ENCODE measurements at regions not wholly inside any gene's neighbourhood (a gene's known extent, or its start where the extent isn't known, plus 50 kb on each side); places are given as distances from the start of the nearest gene placed in this dataset.
A peak's percentile ranks its signal among the peaks of the same experiment; 100 is the strongest.

DNA sequence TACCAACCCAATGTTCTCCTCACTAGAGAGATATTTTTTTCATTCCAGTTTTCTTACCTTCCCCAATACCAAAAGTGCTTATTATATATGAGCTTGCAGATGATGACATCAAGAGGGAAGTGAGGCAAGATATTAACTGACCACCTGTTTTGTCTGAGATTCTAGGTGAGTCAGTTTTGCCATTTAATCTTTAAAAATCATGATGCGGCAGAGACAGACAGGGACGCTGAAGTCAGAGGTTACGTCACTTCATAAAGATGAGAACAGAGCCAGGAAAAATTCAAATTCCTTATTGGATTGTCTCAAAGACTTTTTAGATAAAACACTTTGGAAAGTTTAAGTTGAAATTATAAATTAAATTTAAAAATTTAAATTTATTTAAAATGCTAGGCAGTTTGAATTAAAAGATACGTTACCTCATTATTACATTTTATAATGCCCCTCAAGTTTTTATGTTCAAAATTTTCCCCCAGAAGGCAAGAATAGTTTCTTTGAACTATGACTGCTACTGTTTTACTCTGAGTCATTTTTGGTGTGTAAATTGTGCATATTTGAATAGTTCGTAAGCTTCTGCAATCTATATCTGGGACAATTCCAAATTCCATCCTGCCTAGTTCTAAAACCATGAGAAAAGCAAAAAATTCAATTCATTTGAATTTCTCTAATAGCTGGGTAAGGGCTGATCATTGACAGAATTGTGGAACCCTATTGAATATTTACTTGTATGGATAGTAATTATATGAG is 839.6 kb upstream of the GOT2 start:
- ATAC-seq (peak; percentile 89 to 94), FAIRE-seq (peak; percentile 81), DNase-seq (ENCODE audit: low read depth in 1 of 2, low spot score in 1 of 2) (peak; percentile 35 to 95)
- TF ChIP-seq CBX2 (IDR thresholded peaks at IDR 0.05; ENCODE audit: borderline replicate concordance, low read depth), result no peak
- TF ChIP-seq ATOH8 (CRISPR knock-in tag; IDR thresholded peaks at IDR 0.05; ENCODE audit: low read depth), result 0 out of 2 replicates have a peak, but pooled peaks have one; percentile 27
- TF ChIP-seq FOSL2 (IDR thresholded peaks at IDR 0.05), result peak; percentile 60
- peak; percentile 93 for TF ChIP-seq FOSL2 (CRISPR knock-in tag; IDR thresholded peaks at IDR 0.05)
- TF ChIP-seq MAZ (IDR thresholded peaks at IDR 0.05; ENCODE audit: borderline replicate concordance, low read depth, low read length), result no peak
- TF ChIP-seq JUNB (IDR thresholded peaks at IDR 0.05), result peak; percentile 94
- peak; percentile 83 to 85; a peak in 3 of 5 replicates for TF ChIP-seq JUN (IDR thresholded peaks at IDR 0.05)
- TF ChIP-seq SMC3 (IDR thresholded peaks at IDR 0.05), result peak; percentile 49
- no peak for TF ChIP-seq POLR2AphosphoS2 (conservative IDR thresholded peaks at IDR 0.05; ENCODE audit: low read length)
- no peak for TF ChIP-seq HOXB13 (CRISPR knock-in tag; IDR thresholded peaks at IDR 0.05; ENCODE audit: low read depth)
- TF ChIP-seq NFE2L2 (conservative IDR thresholded peaks at IDR 0.05; ENCODE audit: low read length), result peak; percentile 81
- peak; percentile 88 for TF ChIP-seq MAFK (IDR thresholded peaks at IDR 0.05; ENCODE audit: partially characterized antibody)
- no peak for TF ChIP-seq MYC (IDR thresholded peaks at IDR 0.05; ENCODE audit: borderline replicate concordance, low read length)
- TF ChIP-seq, protein P1, sequence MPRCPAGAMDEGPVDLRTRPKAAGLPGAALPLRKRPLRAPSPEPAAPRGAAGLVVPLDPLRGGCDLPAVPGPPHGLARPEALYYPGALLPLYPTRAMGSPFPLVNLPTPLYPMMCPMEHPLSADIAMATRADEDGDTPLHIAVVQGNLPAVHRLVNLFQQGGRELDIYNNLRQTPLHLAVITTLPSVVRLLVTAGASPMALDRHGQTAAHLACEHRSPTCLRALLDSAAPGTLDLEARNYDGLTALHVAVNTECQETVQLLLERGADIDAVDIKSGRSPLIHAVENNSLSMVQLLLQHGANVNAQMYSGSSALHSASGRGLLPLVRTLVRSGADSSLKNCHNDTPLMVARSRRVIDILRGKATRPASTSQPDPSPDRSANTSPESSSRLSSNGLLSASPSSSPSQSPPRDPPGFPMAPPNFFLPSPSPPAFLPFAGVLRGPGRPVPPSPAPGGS (IDR thresholded peaks at IDR 0.05), result peak; percentile 46; the same call in 1 of the 3 replicates
- peak; percentile 46 to 48; a peak in 4 of 5 replicates for TF ChIP-seq RAD21 (conservative IDR thresholded peaks at IDR 0.05 in 1 of 2, IDR thresholded peaks at IDR 0.05 in 1 of 2)
- TF ChIP-seq ZSCAN20 (CRISPR knock-in tag; IDR thresholded peaks at IDR 0.05), result no peak
- peak; percentile 78 for TF ChIP-seq GATA3 (IDR thresholded peaks at IDR 0.05; ENCODE audit: borderline replicate concordance)
- no peak for TF ChIP-seq RARB (CRISPR knock-in tag; IDR thresholded peaks at IDR 0.05)
- TF ChIP-seq, protein P2, sequence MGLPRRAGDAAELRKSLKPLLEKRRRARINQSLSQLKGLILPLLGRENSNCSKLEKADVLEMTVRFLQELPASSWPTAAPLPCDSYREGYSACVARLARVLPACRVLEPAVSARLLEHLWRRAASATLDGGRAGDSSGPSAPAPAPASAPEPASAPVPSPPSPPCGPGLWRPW (IDR thresholded peaks at IDR 0.05), result peak; percentile 86
- TF ChIP-seq CEBPB (IDR thresholded peaks at IDR 0.05), result peak; percentile 91 to 95
- TF ChIP-seq EP300 (IDR thresholded peaks at IDR 0.05), result peak; percentile 93 to 95; a peak in 4 of 5 replicates
- CTCF ChIA-PET, result interaction anchor here (0.5 to 0.7 kb wide), 2 partner anchors 26 to 309 kb away, joined by 3 read pairs; no protein-coding TSS in a partner anchor
- 3% methylated on average over 5 of the region's 5 CpGs for WGBS (ENCODE audit: missing lambda C conversion rate)
- Histone ChIP-seq H3K4me2 (peak overlapping the region; percentile 55), H3K9me3 (peaks cover 36% of the 10 kb centered on the region), H3K27ac (peak overlapping the region; percentile 89 to 94), H3K4me3 (no peak overlapping the region), H3K4me1 (peaks cover 23% of the 10 kb centered on the region)
- POLR2A ChIA-PET, result interaction anchor here (0.6 kb wide), 1 partner anchor 15 kb away, joined by 4 read pairs; no protein-coding TSS in a partner anchor

GRCh38 chr16:59567496-59567895 is 833.4 kb upstream of the GOT2 start:
- Histone ChIP-seq H3K27ac (peak overlapping the region in 1 of 2 experiments; percentile 28; a peak in 3 of 6 replicates), H3K4me2 (no peak overlapping the region), H3K9me3 (peaks cover 23% of the 10 kb centered on the region), H3K4me1 (peaks cover 2% of the 10 kb centered on the region; the same call in 1 of the 3 replicates), H3K4me3 (no peak overlapping the region)
- ChIA-PET POLR2A (no interaction called here), CTCF (no interaction called here)
- ATAC-seq (no peak), FAIRE-seq (no peak), DNase-seq (ENCODE audit: low read depth in 1 of 2, low spot score in 1 of 2) (no peak)
- WGBS (ENCODE audit: missing lambda C conversion rate), result 91% methylated on average over 5 of the region's 5 CpGs
- TF ChIP-seq, protein P3, sequence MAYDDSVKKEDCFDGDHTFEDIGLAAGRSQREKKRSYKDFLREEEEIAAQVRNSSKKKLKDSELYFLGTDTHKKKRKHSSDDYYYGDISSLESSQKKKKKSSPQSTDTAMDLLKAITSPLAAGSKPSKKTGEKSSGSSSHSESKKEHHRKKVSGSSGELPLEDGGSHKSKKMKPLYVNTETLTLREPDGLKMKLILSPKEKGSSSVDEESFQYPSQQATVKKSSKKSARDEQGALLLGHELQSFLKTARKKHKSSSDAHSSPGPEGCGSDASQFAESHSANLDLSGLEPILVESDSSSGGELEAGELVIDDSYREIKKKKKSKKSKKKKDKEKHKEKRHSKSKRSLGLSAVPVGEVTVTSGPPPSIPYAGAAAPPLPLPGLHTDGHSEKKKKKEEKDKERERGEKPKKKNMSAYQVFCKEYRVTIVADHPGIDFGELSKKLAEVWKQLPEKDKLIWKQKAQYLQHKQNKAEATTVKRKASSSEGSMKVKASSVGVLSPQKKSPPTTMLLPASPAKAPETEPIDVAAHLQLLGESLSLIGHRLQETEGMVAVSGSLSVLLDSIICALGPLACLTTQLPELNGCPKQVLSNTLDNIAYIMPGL (CRISPR knock-in tag; IDR thresholded peaks at IDR 0.05; ENCODE audit: borderline replicate concordance), result no peak
- TF ChIP-seq HEYL (CRISPR knock-in tag; IDR thresholded peaks at IDR 0.05), result no peak
- TF ChIP-seq, protein P1 (IDR thresholded peaks at IDR 0.05), result no peak
- TF ChIP-seq EP300 (IDR thresholded peaks at IDR 0.05), result no peak
- no peak for TF ChIP-seq ZSCAN20 (CRISPR knock-in tag; IDR thresholded peaks at IDR 0.05)
- TF ChIP-seq RAD21 (conservative IDR thresholded peaks at IDR 0.05 in 1 of 2, IDR thresholded peaks at IDR 0.05 in 1 of 2), result no peak
- TF ChIP-seq HOXB5 (CRISPR knock-in tag; IDR thresholded peaks at IDR 0.05), result no peak
- no peak for TF ChIP-seq HOXB13 (CRISPR knock-in tag; IDR thresholded peaks at IDR 0.05; ENCODE audit: low read depth)
- no peak for TF ChIP-seq KDM1A (IDR thresholded peaks at IDR 0.05; ENCODE audit: low read depth)
- no peak for TF ChIP-seq FOXS1 (CRISPR knock-in tag; IDR thresholded peaks at IDR 0.05)
- no peak for TF ChIP-seq JUN (IDR thresholded peaks at IDR 0.05)
- no peak for TF ChIP-seq TFCP2L1 (CRISPR knock-in tag; IDR thresholded peaks at IDR 0.05)
- TF ChIP-seq POLR2AphosphoS2 (conservative IDR thresholded peaks at IDR 0.05; ENCODE audit: low read length), result no peak
- TF ChIP-seq ZNF302 (CRISPR knock-in tag; IDR thresholded peaks at IDR 0.05), result no peak
- TF ChIP-seq RARB (CRISPR knock-in tag; IDR thresholded peaks at IDR 0.05), result no peak
